HG02798 (cell line): ENCODE measurements at regions not wholly inside any gene's neighbourhood (a gene's known extent, or its start where the extent isn't known, plus 50 kb on each side); places are given as distances from the start of the nearest gene placed in this dataset.

Experiments used
- ATAC-seq: cut with Tn5 transposase; IDR thresholded peaks from one replicate; pipeline ENCODE4 v1.9.1; 2021; ENCODE audit warnings: mild to moderate bottlenecking; ENCODE audit not compliant: unreplicated experiment, poor library complexity

- ATAC-seq, result no peak
These were observed 53.1 kb upstream of the S1PR3 start for GRCh38 chr9:88938189-88938588.
